Liver (tissue), 3 donors: ENCODE measurements at regions not wholly inside any gene's neighbourhood (a gene's known extent, or its start where the extent isn't known, plus 50 kb on each side); places are given as distances from the start of the nearest gene placed in this dataset.

Experiments
- ATF3 ChIP-seq: IDR thresholded peaks from 2 replicates; pipeline ENCODE4 v1.6.1; 2016; ENCODE audit warnings: antibody characterized with exemption
- EGR1 ChIP-seq, 2 donors: IDR thresholded peaks; 2 replicates each; pipeline ENCODE4 v1.6.1; 2016 to 2018; ENCODE audit warnings: antibody characterized with exemption in 2 of 2, low read depth in 2 of 2
- FOXA2 ChIP-seq: IDR thresholded peaks from 2 replicates; pipeline ENCODE4 v1.6.1; 2016; ENCODE audit warnings: antibody characterized with exemption
- JUND ChIP-seq, 2 donors: IDR thresholded peaks; 2 replicates each; pipeline ENCODE4 v1.6.1; 2016; ENCODE audit warnings: antibody characterized with exemption in 2 of 2
- MAX ChIP-seq: IDR thresholded peaks from 2 replicates; pipeline ENCODE4 v1.6.1; 2016; ENCODE audit warnings: antibody characterized with exemption
- RAD21 ChIP-seq, 2 donors: IDR thresholded peaks; 2 replicates each; pipeline ENCODE4 v1.6.1; 2016; ENCODE audit warnings: antibody characterized with exemption in 2 of 2, mild to moderate bottlenecking in 2 of 2
- REST ChIP-seq: IDR thresholded peaks from 2 replicates; pipeline ENCODE4 v1.6.1; 2016; ENCODE audit warnings: antibody characterized with exemption, mild to moderate bottlenecking
- SP1 ChIP-seq: IDR thresholded peaks from 2 replicates; pipeline ENCODE4 v1.6.1; 2018; ENCODE audit warnings: antibody characterized with exemption, mild to moderate bottlenecking
- TAF1 ChIP-seq: conservative IDR thresholded peaks from 2 replicates; pipeline ENCODE4 v1.6.1; 2016; ENCODE audit warnings: antibody characterized with exemption, mild to moderate bottlenecking
- YY1 ChIP-seq: IDR thresholded peaks from 2 replicates; pipeline ENCODE4 v1.6.1; 2016; ENCODE audit warnings: antibody characterized with exemption, mild to moderate bottlenecking
- TF ChIP-seq, protein P1 (sequence below): fragments of 150-350 bp; IDR thresholded peaks from 2 replicates; pipeline ENCODE4 v1.5.1; 2017; ENCODE audit warnings: improper control_type of control experiment, low read depth, low read length; ENCODE audit not compliant: missing input control
- donor health status: healthy.
- donor health status: healthy.

GRCh38 chr2:14126846-14127245 is 505.7 kb upstream of the LRATD1 start:
- TF ChIP-seq, protein P1, sequence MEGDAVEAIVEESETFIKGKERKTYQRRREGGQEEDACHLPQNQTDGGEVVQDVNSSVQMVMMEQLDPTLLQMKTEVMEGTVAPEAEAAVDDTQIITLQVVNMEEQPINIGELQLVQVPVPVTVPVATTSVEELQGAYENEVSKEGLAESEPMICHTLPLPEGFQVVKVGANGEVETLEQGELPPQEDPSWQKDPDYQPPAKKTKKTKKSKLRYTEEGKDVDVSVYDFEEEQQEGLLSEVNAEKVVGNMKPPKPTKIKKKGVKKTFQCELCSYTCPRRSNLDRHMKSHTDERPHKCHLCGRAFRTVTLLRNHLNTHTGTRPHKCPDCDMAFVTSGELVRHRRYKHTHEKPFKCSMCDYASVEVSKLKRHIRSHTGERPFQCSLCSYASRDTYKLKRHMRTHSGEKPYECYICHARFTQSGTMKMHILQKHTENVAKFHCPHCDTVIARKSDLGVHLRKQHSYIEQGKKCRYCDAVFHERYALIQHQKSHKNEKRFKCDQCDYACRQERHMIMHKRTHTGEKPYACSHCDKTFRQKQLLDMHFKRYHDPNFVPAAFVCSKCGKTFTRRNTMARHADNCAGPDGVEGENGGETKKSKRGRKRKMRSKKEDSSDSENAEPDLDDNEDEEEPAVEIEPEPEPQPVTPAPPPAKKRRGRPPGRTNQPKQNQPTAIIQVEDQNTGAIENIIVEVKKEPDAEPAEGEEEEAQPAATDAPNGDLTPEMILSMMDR, result no peak
- TF ChIP-seq EGR1 (IDR thresholded peaks at IDR 0.05; ENCODE audit: low read depth in 2 of 2) (no peak), RAD21 (IDR thresholded peaks at IDR 0.05) (no peak), YY1 (no peak), MAX (no peak), TAF1 (no peak), JUND (IDR thresholded peaks at IDR 0.05) (no peak), FOXA2 (no peak), SP1 (no peak), ATF3 (no peak), REST (no peak)
